ENCODE measurements at regions not wholly inside any gene's neighbourhood (a gene's known extent, or its start where the extent isn't known, plus 50 kb on each side); places are given as distances from the start of the nearest gene placed in this dataset.

GRCh38 chr7:98462911-98463633 lies 62.2 kb upstream of the BAIAP2L1 start:
- no peak for DNase-seq

GRCh38 chr7:98460902-98461301 lies 60.0 kb upstream of the BAIAP2L1 start:
- no peak for DNase-seq

- DNase-seq, result no peak
These were observed 58.6 kb upstream of the BAIAP2L1 start for GRCh38 chr7:98459529-98459928.

GRCh38 chr7:98458090-98458875 lies 57.4 kb upstream of the BAIAP2L1 start:
- DNase-seq, result no peak

GRCh38 chr7:98456866-98457265 lies 56.0 kb upstream of the BAIAP2L1 start:
- no peak for DNase-seq

GRCh38 chr7:98452791-98453190 lies 51.9 kb upstream of the BAIAP2L1 start:
- no peak for DNase-seq

All from SW 1271 (cell line).